Astrocyte (in vitro differentiated cells and primary cell): ENCODE measurements at regions not wholly inside any gene's neighbourhood (a gene's known extent, or its start where the extent isn't known, plus 50 kb on each side); places are given as distances from the start of the nearest gene placed in this dataset.
A peak's percentile ranks its signal among the peaks of the same experiment; 100 is the strongest.

Experiments used
- DNase-seq: peaks from one replicate; pipeline ENCODE4 v3.0.0-alpha.2; 2010; ENCODE audit warnings: low read depth
- FAIRE-seq: peaks from 2 replicates; lab custom pipeline; 2011; peaks lifted over from hg19 to GRCh38; lab: Jason Lieb, UNC
- H2AFZ ChIP-seq: 2 replicates; pipeline ENCODE4 v1.6.0; 2012; ENCODE audit warnings: low read depth, low read length, inconsistent platforms
- H3K27ac ChIP-seq: 2 replicates; pipeline ENCODE4 v1.5.1; 2011; ENCODE audit warnings: low read depth, low read length, inconsistent platforms
- H3K27me3 ChIP-seq: 2 replicates; pipeline ENCODE4 v1.6.0; 2011; ENCODE audit warnings: low read length, inconsistent platforms; ENCODE audit not compliant: insufficient read depth
- H3K36me3 ChIP-seq: 2 replicates; pipeline ENCODE4 v1.5.1; 2011; ENCODE audit warnings: low read length, inconsistent platforms; ENCODE audit not compliant: insufficient read depth
- H3K4me1 ChIP-seq: 2 replicates; pipeline ENCODE4 v1.5.1; 2011; ENCODE audit warnings: low read length, inconsistent platforms; ENCODE audit not compliant: insufficient read depth
- H3K4me2 ChIP-seq: 2 replicates; pipeline ENCODE4 v1.6.0; 2012; ENCODE audit warnings: low read length, inconsistent platforms
- H3K4me3 ChIP-seq: 2 replicates; pipeline ENCODE4 v1.5.1; 2011; ENCODE audit warnings: low read depth, mild to moderate bottlenecking, low read length, inconsistent platforms; ENCODE audit not compliant: insufficient read depth
- H3K79me2 ChIP-seq: 2 replicates; pipeline ENCODE4 v1.6.0; 2012; ENCODE audit warnings: mild to moderate bottlenecking, low read length, inconsistent platforms; ENCODE audit not compliant: insufficient read depth
- H3K9ac ChIP-seq: 2 replicates; pipeline ENCODE4 v1.6.0; 2012; ENCODE audit warnings: mild to moderate bottlenecking, low read length, inconsistent platforms
- H3K9me3 ChIP-seq: 2 replicates; pipeline ENCODE4 v1.5.1; 2012; ENCODE audit warnings: low read depth, mild to moderate bottlenecking, low read length, inconsistent platforms; ENCODE audit not compliant: insufficient read depth
- H4K20me1 ChIP-seq: 2 replicates; pipeline ENCODE4 v1.6.0; 2012; ENCODE audit warnings: low read length, inconsistent platforms; ENCODE audit not compliant: insufficient read depth
- H3K27ac Mint-ChIP-seq: one replicate; pipeline ENCODE4 v1.8.0; 2021; ENCODE audit warnings: mild to moderate bottlenecking, mixed read lengths; ENCODE audit not compliant: unreplicated experiment
- H3K27me3 Mint-ChIP-seq: one replicate; pipeline ENCODE4 v1.8.0; 2021; ENCODE audit warnings: low read depth, mixed read lengths; ENCODE audit not compliant: unreplicated experiment
- H3K36me3 Mint-ChIP-seq: one replicate; pipeline ENCODE4 v1.8.0; 2021; ENCODE audit warnings: low read depth, mixed read lengths; ENCODE audit not compliant: unreplicated experiment
- H3K4me1 Mint-ChIP-seq: one replicate; pipeline ENCODE4 v1.8.0; 2021; ENCODE audit warnings: low read depth, mixed read lengths; ENCODE audit not compliant: unreplicated experiment
- H3K4me3 Mint-ChIP-seq: one replicate; pipeline ENCODE4 v1.8.0; 2021; ENCODE audit warnings: mild to moderate bottlenecking, moderate library complexity, mixed read lengths; ENCODE audit not compliant: unreplicated experiment
- H3K9me3 Mint-ChIP-seq: one replicate; pipeline ENCODE4 v1.8.0; 2021; ENCODE audit warnings: mild to moderate bottlenecking, mixed read lengths; ENCODE audit not compliant: unreplicated experiment
- CTCF ChIP-seq: IDR thresholded peaks from 2 replicates; pipeline ENCODE4 v1.5.1; 2011; ENCODE audit warnings: low read depth, mild to moderate bottlenecking, inconsistent platforms, low read length, moderate library complexity; ENCODE audit not compliant: insufficient read depth
- EZH2 ChIP-seq: IDR thresholded peaks from 2 replicates; pipeline ENCODE4 v1.6.1; 2012; ENCODE audit warnings: mild to moderate bottlenecking, low read length, inconsistent platforms; ENCODE audit not compliant: insufficient read depth

DNA sequence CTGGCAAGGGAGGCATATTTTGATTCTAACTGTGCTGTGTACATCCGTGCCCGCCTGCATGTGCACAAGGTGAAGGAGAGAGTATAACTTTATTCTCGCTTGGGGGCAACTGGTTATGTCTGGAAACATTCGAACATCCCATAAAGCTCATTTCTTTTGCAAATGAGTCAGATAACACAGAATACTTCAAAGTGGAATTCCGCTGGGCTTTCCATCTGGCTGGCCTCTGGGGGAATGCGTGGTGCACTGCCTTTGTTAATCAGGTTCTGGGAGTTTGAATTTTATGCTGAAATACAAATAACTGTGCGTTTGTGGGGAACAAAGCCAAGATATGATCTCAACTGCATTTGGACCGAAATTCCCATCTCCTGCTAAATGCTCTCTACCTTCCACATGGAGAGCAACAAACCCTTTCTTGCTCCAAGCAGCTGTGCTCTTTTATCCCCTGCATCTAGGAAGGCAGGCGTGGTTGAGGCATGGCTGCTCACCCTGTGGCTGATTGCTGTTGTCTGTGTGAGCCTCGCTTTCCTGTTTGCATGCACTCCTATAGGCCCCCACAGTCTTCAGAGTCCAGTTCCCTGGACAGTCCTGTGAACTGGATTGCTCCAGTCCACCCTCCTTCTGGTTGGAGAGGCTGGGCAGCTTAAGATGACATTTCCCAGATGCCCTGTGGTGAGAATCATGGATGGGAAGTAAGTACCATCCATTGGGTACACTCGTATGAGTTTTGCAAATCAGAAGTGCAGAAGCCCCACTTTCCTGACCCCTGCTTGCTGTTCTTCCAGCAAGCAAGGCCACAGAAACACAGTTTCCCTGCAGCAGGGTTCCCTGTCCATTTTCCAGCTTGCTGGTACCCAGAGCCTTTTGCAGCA, 82.9 kb upstream of the ALDH1B1 start:
- Mint-ChIP-seq H3K4me3 (no peak overlapping the region), H3K9me3 (peaks cover 2% of the 10 kb centered on the region), H3K27me3 (peaks cover 17% of the 10 kb centered on the region), H3K36me3 (no peaks in the 10 kb centered on the region), H3K4me1 (peaks cover 22% of the 10 kb centered on the region), H3K27ac (peak overlapping the region; percentile 80)
- H3K36me3 ChIP-seq: no peaks in the 10 kb centered on the region
- peak; percentile 70 for DNase-seq
- H3K27ac ChIP-seq: peak overlapping the region; percentile 3
- H3K27me3 ChIP-seq: peaks cover 5% of the 10 kb centered on the region
- peaks cover 20% of the 10 kb centered on the region for H3K4me1 ChIP-seq
- no peaks in the 10 kb centered on the region for H3K9me3 ChIP-seq
- FAIRE-seq: no peak
- no peaks in the 10 kb centered on the region for H3K79me2 ChIP-seq
- H2AFZ ChIP-seq: no peak overlapping the region
- peak overlapping the region; percentile 49 for H3K4me2 ChIP-seq
- no peaks in the 10 kb centered on the region for H4K20me1 ChIP-seq
- no peak overlapping the region for H3K4me3 ChIP-seq
- TF ChIP-seq CTCF (no peak), EZH2 (no peak)
- no peak overlapping the region for H3K9ac ChIP-seq

- FAIRE-seq (no peak), DNase-seq (no peak)
- Histone ChIP-seq H3K4me2 (no peak overlapping the region), H3K27me3 (peaks cover 3% of the 10 kb centered on the region), H2AFZ (no peak overlapping the region), H3K79me2 (no peaks in the 10 kb centered on the region), H3K9me3 (no peaks in the 10 kb centered on the region), H3K27ac (no peak overlapping the region), H4K20me1 (no peaks in the 10 kb centered on the region), H3K9ac (no peak overlapping the region), H3K4me3 (no peak overlapping the region), H3K4me1 (peaks cover 20% of the 10 kb centered on the region), H3K36me3 (no peaks in the 10 kb centered on the region)
- Mint-ChIP-seq H3K36me3 (no peaks in the 10 kb centered on the region), H3K4me1 (peaks cover 22% of the 10 kb centered on the region), H3K4me3 (no peak overlapping the region), H3K27ac (no peak overlapping the region), H3K27me3 (peaks cover 15% of the 10 kb centered on the region), H3K9me3 (no peaks in the 10 kb centered on the region)
- TF ChIP-seq CTCF: no peak
- no peak for TF ChIP-seq EZH2
Measured at GRCh38 chr9:38308136-38308535, 84.4 kb upstream of the ALDH1B1 start.

DNA sequence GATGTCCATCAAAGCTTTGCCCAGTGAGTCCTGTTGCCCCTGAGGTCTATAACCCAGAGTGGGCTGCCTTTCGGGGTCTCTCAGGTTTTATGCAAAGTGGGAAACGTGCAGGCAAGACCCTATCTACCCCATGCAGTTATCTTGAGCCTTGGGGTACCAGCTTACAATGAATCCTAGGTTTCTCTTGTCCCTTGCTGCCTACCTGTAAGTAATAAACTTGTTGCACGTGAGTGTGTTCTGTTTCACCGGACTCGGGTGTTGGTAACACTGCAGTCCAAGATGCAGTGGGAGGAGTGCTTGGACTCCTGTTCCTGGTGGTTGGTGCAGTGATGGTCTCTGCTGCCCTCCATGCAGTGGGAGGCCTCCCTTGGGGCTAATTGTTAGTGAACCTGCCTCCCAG, 85.6 kb upstream of the ALDH1B1 start:
- Histone ChIP-seq H3K4me3 (no peak overlapping the region), H3K9me3 (no peaks in the 10 kb centered on the region), H3K4me1 (peaks cover 20% of the 10 kb centered on the region), H3K27ac (no peak overlapping the region), H2AFZ (no peak overlapping the region), H3K27me3 (no peaks in the 10 kb centered on the region), H4K20me1 (no peaks in the 10 kb centered on the region), H3K79me2 (no peaks in the 10 kb centered on the region), H3K9ac (no peak overlapping the region), H3K36me3 (no peaks in the 10 kb centered on the region), H3K4me2 (no peak overlapping the region)
- no peak overlapping the region for H3K4me3 Mint-ChIP-seq
- peaks cover 4% of the 10 kb centered on the region for H3K9me3 Mint-ChIP-seq
- peaks cover 20% of the 10 kb centered on the region for H3K27me3 Mint-ChIP-seq
- H3K27ac Mint-ChIP-seq: no peak overlapping the region
- peaks cover 22% of the 10 kb centered on the region for H3K4me1 Mint-ChIP-seq
- TF ChIP-seq CTCF (no peak), EZH2 (no peak)
- no peaks in the 10 kb centered on the region for H3K36me3 Mint-ChIP-seq
- DNase-seq: no peak
- no peak for FAIRE-seq
